GM20431 (cell line): ENCODE measurements at regions not wholly inside any gene's neighbourhood (a gene's known extent, or its start where the extent isn't known, plus 50 kb on each side); places are given as distances from the start of the nearest gene placed in this dataset.

ENCODE experiments used
- in situ Hi-C: fragments of 300-500 bp; cut with MseI, MboI; formaldehyde crosslinking; loops from one replicate; pipeline ENCODE4 v1.15.0; 2020; ENCODE audit warnings: low sequenced_read_pairs; ENCODE audit not compliant: unreplicated experiment

DNA sequence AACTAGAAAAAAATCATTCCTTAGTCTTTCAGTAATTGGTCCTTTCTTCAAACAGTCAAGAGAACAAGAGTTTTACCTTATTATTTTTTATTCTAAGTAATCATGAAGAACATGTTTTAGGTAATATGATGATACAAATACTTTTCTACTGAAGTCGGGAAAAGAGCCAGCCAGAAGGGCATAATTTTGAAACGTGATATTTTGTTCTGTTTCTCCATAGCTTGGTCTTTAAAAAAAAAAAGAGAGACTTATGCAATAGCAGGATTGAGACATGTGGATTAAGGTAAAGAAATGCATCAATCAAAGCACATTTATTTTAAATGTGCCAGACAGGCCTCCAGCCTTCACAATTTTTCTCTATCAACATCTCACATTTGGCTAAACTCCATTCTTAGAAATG lies 1016.8 kb downstream of the CNTNAP5 start:
- in situ Hi-C loops: no loop called here

DNA sequence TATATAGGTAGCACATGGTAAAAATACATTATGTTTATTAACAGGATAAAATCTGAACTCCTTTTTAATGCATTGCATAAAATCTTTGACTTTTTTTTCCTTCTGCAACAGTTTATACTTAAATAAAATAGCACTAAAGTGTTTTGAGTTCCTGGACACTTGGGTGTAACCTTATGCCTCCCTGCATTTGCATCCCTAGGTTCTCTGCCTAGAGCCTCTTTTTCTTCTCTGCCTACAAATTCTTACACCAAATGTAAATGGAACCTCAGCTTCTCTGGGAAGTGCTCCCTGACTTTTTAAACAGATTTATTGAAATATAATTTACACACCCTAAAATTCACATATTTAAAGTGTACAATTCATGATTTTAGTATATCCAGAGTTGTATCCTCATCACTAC lies 1017.6 kb downstream of the CNTNAP5 start:
- in situ Hi-C loops: no loop called here

DNA sequence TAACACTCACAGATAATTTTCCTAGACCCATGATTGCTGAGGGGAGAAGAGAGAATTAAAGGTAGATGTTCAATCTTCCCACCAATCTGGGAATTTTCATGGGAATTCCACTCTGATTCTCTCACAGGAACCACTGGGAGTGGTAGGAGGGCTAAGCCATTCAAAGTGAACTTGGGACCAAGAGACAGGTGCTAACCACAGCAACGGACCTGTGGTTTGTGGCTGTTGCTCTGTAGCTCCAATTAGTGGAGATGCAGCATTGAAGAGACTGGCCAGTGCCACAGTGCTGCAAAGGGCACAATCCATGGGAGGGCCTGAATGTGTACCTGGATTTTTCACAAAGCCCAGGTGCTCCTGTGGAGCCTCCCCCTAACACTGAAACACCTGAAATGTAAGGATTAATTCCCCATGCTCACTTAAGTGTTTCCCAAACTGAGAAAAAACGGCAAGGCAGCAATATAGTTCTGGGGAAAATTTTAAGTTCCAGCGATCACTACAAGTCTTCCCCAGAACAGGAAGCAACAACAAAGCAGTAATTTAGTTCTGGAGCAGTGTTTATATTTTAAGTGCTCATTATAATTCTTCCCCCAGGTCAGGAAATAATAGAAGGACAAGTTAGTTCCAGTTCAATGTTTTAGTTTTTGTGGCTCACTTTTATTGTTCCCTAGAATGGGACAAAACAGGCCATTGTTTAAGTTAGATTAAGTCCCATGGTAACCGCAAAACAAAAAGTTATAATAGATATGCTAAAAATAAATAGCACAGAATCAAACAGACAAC lies 1045.8 kb downstream of the CNTNAP5 start:
- in situ Hi-C loops: no loop called here

DNA sequence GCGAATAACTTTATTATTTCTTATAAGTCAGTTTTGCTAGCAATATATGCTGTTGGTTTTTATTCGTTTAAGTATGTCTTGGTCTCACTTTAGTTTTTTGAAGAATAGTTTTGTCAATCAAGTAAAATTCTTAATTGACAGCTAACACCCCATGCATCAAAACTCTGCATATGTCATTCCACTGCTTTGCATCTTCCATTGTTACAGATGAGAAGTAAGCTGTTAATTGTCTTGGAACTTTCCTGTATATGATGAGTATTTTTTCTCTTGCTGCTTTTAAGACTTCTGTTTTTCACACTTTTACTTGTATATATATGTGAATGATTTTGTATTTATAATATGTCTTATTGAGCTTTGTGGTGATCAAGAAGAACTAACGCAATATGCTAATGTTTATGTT lies 1048.4 kb downstream of the CNTNAP5 start:
- in situ Hi-C loops: no loop called here

DNA sequence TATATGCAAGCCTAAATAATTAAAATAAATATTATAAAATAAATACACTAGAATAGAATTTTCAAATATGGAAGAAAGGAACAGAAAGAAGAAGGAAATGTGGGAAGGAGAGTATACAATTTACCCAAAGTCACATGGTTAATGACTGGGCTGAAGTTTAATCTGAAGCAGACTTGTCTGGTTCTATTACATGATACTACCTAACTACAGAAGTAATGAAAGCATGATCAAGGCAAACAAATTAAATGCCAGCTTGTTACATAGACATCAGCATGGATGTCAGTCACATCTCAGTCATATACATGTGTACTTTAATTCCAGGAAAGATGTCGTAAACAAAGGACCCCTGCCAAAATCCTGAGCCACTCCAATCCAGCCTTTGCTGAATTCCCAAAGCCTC lies 1060.8 kb downstream of the CNTNAP5 start:
- in situ Hi-C loops: no loop called here

DNA sequence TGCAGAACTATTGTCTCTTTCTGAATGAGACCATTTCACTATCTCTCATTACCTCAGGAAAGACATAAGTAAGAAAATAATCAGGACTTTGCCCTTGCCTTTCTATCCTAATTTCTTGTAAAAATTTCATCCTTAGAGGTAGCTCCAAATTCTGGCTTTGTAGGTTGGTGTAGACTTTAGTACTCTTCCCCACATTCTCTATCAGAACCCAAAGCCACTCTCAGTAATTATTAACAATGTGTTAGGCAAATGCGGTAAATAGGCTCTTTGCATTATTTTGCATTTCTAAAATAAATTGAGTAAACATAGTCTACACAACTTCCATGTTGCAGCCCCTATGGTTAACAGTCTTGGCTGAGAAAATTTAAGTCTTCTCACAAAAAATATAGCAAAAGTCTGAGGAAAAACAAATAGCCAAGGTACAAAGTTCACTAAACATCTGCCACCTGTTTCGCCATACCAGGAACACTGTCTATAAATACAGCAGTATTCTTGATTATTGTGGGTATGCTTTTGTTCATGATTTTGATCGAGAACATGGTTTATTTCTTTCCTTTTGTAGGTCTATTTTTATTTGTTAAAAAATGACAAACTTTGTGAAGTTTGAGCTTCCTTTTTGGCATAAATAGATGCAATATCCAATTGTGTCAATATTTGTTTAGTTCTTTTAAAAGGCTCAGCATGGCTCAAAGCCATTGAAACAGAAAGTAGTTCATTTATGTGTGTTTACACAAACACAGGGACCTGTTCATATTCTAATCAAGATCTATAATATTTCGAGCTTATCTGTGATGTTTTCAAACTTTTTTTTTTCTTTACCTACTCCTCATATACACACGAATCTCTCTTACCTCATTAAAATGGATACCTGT lies 1061.5 kb downstream of the CNTNAP5 start:
- in situ Hi-C loops: no loop called here

DNA sequence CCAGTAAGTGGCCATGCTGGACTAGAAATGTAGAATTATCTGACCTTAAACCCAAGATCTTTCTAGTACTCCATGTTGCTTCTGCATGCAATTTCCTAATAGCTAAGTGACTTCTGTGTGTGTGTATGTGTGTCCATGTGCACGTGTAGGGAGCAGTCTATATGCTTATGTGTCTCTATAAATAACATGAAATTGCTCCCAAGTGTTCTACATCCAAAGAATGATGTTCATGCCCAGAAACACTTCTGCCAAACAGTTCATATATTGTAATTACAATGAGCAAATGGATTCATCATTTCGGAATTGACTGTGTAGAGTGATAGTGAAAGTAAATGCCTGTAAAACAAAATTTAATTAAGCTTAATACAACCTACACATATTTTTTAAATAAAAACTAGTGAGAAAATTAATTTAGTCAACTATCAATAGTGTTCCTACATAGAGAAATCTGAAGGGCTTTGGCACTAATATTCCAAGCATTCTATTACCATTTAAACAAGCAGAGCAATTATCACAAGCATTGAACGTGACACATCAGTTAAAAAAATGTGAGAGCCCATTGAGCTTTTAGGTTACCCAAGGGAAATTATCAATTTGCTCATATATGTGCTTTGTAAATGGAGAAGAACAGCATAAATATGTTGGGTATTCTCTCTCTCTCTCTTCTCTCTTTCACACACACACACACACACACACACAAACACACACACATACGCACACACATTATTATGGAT lies 1067.4 kb downstream of the CNTNAP5 start:
- in situ Hi-C loops: no loop called here

DNA sequence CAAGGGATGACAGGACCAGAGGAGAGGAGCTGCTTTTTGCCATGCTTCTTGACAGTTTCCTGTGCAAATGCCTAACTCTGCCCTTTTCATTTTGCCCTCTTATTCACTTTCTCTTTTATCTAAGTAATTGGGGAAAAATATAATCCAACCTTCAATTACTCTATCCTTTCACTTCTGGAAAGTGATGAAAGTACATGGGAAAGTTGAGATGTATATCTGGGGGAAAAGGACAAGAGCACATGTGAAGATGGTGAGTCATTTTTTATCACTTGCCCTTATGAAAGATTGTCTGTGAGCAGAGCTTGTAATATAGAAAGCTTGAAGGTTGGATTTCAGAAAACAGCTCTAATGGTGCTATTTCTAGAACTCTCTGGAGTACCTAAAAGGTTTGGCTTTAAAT lies 1070.7 kb downstream of the CNTNAP5 start:
- in situ Hi-C loops: no loop called here

DNA sequence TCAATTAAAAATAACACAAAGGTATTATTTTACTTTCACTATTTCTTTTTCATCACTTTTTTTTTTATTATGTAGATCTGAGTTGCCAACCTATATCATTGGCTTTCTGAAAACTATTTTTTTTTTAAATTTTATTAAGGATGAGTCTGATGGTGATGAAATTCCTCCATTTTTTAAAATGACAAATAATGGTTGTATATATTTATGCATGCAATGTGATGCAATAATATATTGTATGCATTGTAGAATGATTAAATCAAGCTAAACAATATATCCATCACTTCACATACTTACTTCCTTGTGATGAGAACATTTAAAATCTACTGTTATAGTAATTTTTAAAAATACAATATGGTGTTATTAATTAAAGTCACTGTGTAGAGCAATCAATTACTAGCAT lies 1081.6 kb downstream of the CNTNAP5 start:
- in situ Hi-C loops: no loop called here

DNA sequence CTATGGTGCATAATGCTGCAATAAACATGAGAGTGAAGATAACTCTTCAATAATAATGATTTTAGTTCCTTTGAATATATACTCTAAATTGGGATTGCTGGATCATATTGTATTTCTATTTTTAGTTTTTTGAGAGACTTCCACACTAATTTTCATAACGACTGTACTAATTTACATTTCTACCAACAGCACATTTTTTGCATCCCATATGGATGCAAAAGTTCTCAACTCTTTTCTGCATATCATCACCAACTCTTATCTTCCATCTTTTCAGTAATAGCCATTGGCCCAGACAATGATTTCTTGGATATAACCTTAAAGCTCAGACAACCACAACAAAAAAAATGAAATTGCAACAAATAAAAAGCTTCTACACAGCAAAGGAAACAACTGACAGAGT lies 1082.4 kb downstream of the CNTNAP5 start:
- in situ Hi-C loops: no loop called here

DNA sequence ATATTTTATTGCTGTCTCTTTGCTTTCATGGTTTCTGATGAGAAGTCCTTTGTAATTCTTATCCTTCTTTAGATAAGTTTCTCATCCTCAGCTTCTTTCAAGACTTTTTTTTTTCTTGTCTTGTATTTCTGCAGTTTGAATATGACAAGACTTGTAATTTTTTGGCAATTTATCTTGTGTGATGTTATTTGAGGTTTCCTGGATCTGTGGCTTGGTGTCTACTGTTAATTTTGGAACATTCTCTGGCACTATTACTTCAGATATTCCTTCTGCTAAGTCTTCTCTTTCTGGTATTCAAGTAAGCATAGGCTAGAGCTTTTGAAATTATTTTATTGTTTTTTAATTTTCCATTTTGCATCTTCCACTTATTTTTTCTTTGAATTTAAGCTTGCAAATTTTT lies 1083.2 kb downstream of the CNTNAP5 start:
- in situ Hi-C loops: no loop called here

DNA sequence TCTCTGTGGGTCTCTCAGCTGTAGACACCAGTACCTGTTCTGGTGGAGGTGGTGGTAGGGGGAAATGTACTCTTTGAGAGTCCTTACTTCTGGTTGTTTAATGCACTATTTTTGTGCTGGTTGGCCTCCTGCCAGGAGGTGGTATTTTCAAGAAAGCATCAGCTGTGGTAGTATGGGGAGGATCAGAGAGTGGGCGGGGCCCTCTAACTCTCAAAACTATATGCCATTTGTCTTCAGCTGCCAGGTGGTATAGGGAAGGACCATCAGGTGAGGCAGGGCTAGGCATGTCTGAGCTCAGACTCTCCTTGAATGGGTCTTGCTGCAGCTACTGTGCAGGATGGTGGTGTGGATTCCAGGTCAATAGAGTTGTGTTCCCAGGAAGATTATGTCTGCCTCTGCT lies 1100.8 kb downstream of the CNTNAP5 start:
- in situ Hi-C loops: no loop called here

DNA sequence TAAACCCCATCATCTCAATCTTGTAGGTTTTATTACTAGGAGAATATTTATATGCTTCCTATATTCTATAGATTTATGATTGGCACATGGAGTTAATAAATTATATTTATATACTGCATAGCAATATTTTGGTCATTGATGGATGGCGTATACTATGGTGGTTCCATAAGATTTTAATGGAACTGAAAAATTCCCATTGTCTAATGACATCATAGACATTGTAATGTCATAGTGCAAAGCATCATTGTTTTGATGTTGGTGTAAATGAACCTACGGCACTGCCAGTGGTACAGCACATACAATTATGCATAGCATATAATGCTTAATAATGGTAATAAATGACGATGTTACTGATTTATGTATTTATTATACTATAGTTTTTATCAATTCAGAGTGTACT lies 1135.9 kb downstream of the CNTNAP5 start:
- in situ Hi-C loops: no loop called here

DNA sequence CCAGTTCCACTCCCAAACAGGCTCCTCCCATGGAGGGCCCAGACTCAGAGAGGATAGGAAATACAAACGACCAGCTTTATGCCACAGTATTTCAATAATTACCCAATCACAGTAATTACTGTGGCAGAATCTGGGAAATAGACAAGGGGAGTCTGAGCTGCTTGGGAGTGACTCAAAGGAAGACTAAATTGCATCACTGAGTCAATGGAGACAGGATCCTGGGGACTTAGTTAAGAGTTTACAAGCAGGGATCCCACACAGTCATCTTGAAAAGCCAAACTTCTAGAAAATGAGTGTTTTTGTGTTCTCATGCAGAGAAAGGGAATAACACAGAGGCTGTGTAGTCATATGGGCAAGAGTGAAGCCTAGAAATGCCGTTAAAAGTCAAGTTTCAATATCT lies 1142.1 kb downstream of the CNTNAP5 start:
- in situ Hi-C loops: no loop called here

DNA sequence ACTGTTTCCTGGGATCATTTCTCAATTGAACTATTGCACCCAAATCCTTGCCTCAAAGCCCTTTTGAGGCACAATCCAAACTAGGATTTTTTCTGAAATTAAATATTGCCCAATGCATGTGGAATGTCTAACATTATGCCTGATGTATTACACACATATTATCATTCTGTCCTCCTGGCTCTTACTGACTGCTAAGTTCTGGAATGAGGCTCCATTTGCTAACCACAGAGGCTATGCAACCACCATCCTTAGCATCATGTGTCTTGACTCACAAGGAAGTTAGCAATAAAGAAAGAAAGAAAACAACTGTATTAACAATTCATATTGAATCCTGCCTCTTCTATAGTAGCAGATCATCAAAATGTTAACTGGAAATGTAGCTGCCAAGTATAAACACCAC lies 1142.7 kb downstream of the CNTNAP5 start:
- in situ Hi-C loops: no loop called here

DNA sequence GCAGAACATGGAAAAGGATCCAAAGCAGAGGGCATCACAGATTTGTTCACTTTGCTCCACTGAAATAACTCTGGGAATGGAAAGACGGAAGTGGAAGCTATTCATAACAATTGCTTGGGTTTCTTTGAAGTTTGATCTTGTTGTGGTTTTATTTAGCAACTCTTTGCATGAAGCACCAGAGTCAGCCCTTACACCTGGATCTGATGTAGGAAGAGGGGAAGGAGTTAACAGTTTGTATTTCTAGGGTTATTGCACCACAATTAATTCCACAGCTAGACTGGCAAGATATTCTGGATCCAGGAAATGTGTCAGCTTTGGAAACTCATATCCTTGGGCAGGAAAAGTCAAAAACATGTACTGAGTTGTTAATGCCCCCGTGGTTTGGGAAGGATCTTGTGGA lies 1143.4 kb downstream of the CNTNAP5 start:
- in situ Hi-C loops: no loop called here

DNA sequence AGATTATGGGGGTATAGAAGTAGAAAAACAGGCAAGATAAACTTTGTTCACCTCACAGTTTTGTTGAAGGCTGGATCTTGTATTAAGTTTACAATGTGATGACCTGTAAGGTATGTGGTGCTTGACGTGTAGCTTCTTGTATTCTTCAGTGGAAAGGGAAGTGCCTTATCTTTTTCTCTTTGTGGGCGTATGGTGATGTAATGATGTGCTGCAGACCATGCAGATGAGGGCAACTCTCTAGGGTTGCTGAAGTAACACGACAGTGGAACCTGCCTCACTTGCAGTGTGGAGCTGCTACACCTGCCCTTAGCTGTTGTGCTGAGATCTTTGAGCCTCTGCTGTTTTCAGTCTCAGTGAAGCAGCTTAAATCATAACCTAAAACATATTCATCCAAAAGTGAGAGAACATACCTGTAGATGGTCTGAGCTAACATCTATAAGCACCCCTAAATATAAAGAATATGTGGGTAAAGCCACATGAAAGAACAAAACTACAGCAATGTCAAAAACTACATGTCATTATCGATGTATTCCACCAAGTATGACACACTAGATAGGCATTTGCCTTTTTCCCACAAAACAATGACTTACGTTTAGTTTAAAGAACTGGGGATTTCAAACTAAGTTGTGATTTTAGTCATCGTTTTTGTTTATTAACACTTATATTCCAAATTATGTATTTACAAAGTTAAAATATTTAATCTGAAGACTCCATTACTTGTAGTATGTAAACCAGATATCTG lies 1144.1 kb downstream of the CNTNAP5 start:
- in situ Hi-C loops: no loop called here

DNA sequence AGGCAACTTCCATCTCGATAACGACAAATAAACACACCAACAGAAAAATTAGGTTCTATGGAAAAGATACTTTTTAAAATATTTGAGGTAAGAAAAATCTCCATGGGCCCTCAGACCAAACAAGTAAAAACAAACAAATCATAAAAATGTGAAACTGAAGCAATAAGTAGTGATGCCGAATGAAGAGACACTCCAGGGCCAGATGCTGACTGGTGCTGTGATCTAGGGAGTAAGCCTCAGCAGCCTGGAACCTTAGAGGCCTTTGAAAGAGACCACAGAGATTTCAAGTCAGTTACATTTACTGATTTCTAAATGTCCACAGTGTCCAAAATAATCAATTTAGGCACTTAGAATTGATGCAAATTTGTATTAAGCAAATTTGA lies 1144.7 kb downstream of the CNTNAP5 start:
- in situ Hi-C loops: no loop called here

DNA sequence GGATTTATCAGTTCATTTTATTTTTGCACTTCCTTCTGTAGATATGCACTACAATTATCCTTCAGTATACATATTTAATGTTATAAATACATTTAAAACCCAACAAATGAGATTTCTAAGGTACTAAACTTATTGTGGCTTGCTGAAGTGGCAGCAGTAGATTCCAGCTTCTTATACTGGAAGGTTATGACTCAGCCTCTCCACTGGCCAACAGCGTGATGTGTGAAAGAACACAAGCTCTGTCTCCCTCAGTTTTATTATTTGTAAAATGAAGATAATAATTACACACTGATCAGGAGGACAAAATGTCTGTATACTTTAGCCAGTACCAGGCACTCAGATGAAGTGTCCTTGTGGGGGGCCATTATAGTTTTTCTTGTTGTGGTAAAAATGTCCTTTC lies 1147.1 kb downstream of the CNTNAP5 start:
- in situ Hi-C loops: no loop called here

DNA sequence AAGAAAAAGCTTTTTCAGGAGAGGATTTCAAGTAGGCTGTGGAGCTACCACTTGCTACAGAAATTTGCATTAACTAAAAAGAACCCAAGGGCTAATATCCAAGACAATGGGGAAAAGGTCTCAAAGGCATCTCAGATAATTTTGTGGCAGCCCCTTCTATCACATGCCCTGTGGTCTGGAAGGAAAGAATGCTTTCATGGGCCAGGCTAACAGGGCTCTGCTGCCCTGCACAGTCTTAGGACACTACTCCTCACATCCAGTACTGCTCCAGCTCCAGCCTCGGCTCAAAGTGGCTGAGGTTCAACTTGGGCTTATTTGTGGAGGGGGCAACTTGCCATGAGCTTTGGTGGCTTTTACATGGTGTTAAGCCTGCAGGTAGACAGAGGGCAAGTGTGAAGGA lies 1150.3 kb downstream of the CNTNAP5 start:
- in situ Hi-C loops: no loop called here
